ENCODE measurements at regions not wholly inside any gene's neighbourhood (a gene's known extent, or its start where the extent isn't known, plus 50 kb on each side); places are given as distances from the start of the nearest gene placed in this dataset.

GRCh38 chr11:90558328-90558865, 335.5 kb upstream of the CHORDC1 start:
- 100% methylated on average over 4 of the region's 4 CpGs for WGBS (ENCODE audit: insufficient coverage)
- Histone ChIP-seq H3K27ac (ENCODE audit: insufficient read depth in 1 of 2, low read depth in 1 of 2, low read length in 2 of 2, poor library complexity in 1 of 2, severe bottlenecking in 2 of 2) (no peak overlapping the region), H3K9me3 (ENCODE audit: control extremely low read depth in 1 of 5, control insufficient read depth in 4 of 5, insufficient read depth in 2 of 5, low read depth in 1 of 5, low read length in 4 of 5) (peaks cover 0 to 4% (median 1%) of the 10 kb centered on the region in 5 experiments), H3K4me1 (ENCODE audit: control extremely low read depth in 1 of 4, control insufficient read depth in 4 of 4, insufficient read depth in 4 of 4, low read length in 3 of 4) (no peaks in the 10 kb centered on the region), H3K27me3 (replicated peaks in 2 of 5; ENCODE audit: control insufficient read depth in 4 of 5, insufficient read depth in 5 of 5, low read length in 4 of 5) (no peaks in the 10 kb centered on the region), H3K4me3 (ENCODE audit: control insufficient read depth in 1 of 7, extremely low read depth in 1 of 7, insufficient read depth in 4 of 7, low read depth in 2 of 7, low read length in 6 of 7) (no peak overlapping the region), H3K36me3 (ENCODE audit: control insufficient read depth in 4 of 4, insufficient read depth in 4 of 4, low read length in 3 of 4) (no peaks in the 10 kb centered on the region)
- ChIA-PET POLR2A (no interaction called here), CTCF (no interaction called here)
- DNase-seq: no peak

GRCh38 chr11:90556606-90557005, 333.8 kb upstream of the CHORDC1 start:
- ChIA-PET CTCF (no interaction called here), POLR2A (no interaction called here)
- Histone ChIP-seq H3K27me3 (replicated peaks in 2 of 5; ENCODE audit: control insufficient read depth in 4 of 5, insufficient read depth in 5 of 5, low read length in 4 of 5) (no peaks in the 10 kb centered on the region), H3K27ac (ENCODE audit: insufficient read depth in 1 of 2, low read depth in 1 of 2, low read length in 2 of 2, poor library complexity in 1 of 2, severe bottlenecking in 2 of 2) (no peak overlapping the region), H3K4me1 (ENCODE audit: control extremely low read depth in 1 of 4, control insufficient read depth in 4 of 4, insufficient read depth in 4 of 4, low read length in 3 of 4) (no peaks in the 10 kb centered on the region), H3K9me3 (ENCODE audit: control extremely low read depth in 1 of 5, control insufficient read depth in 4 of 5, insufficient read depth in 2 of 5, low read depth in 1 of 5, low read length in 4 of 5) (peaks cover 0 to 4% (median 1%) of the 10 kb centered on the region in 5 experiments), H3K36me3 (ENCODE audit: control insufficient read depth in 4 of 4, insufficient read depth in 4 of 4, low read length in 3 of 4) (no peaks in the 10 kb centered on the region), H3K4me3 (ENCODE audit: control insufficient read depth in 1 of 7, extremely low read depth in 1 of 7, insufficient read depth in 4 of 7, low read depth in 2 of 7, low read length in 6 of 7) (no peak overlapping the region)
- DNase-seq: no peak
- WGBS (ENCODE audit: insufficient coverage): 91% methylated on average over 4 of the region's 4 CpGs

- H3K36me3 ChIP-seq (ENCODE audit: control insufficient read depth in 4 of 4, insufficient read depth in 4 of 4, low read length in 3 of 4): no peaks in the 10 kb centered on the region
- no peaks in the 10 kb centered on the region for H3K27me3 ChIP-seq (replicated peaks in 2 of 5; ENCODE audit: control insufficient read depth in 4 of 5, insufficient read depth in 5 of 5, low read length in 4 of 5)
- H3K4me1 ChIP-seq (ENCODE audit: control extremely low read depth in 1 of 4, control insufficient read depth in 4 of 4, insufficient read depth in 4 of 4, low read length in 3 of 4): no peaks in the 10 kb centered on the region
- H3K27ac ChIP-seq (ENCODE audit: insufficient read depth in 1 of 2, low read depth in 1 of 2, low read length in 2 of 2, poor library complexity in 1 of 2, severe bottlenecking in 2 of 2): no peak overlapping the region
- H3K4me3 ChIP-seq (ENCODE audit: control insufficient read depth in 1 of 7, extremely low read depth in 1 of 7, insufficient read depth in 4 of 7, low read depth in 2 of 7, low read length in 6 of 7): no peak overlapping the region
- DNase-seq: no peak
- ChIA-PET POLR2A (no interaction called here), CTCF (no interaction called here)
- no CpG with 5 or more reads among the region's 1 CpG for WGBS (ENCODE audit: insufficient coverage)
- peaks cover 0 to 4% (median 1%) of the 10 kb centered on the region in 5 experiments for H3K9me3 ChIP-seq (ENCODE audit: control extremely low read depth in 1 of 5, control insufficient read depth in 4 of 5, insufficient read depth in 2 of 5, low read depth in 1 of 5, low read length in 4 of 5)
Measured at GRCh38 chr11:90556026-90556425, 333.2 kb upstream of the CHORDC1 start.

GRCh38 chr11:90555477-90555876, 332.6 kb upstream of the CHORDC1 start:
- Histone ChIP-seq H3K36me3 (ENCODE audit: control insufficient read depth in 4 of 4, insufficient read depth in 4 of 4, low read length in 3 of 4) (no peaks in the 10 kb centered on the region), H3K27ac (ENCODE audit: insufficient read depth in 1 of 2, low read depth in 1 of 2, low read length in 2 of 2, poor library complexity in 1 of 2, severe bottlenecking in 2 of 2) (no peak overlapping the region), H3K4me1 (ENCODE audit: control extremely low read depth in 1 of 4, control insufficient read depth in 4 of 4, insufficient read depth in 4 of 4, low read length in 3 of 4) (no peaks in the 10 kb centered on the region), H3K4me3 (ENCODE audit: control insufficient read depth in 1 of 7, extremely low read depth in 1 of 7, insufficient read depth in 4 of 7, low read depth in 2 of 7, low read length in 6 of 7) (no peak overlapping the region), H3K9me3 (ENCODE audit: control extremely low read depth in 1 of 5, control insufficient read depth in 4 of 5, insufficient read depth in 2 of 5, low read depth in 1 of 5, low read length in 4 of 5) (peaks cover 0 to 4% (median 1%) of the 10 kb centered on the region in 5 experiments), H3K27me3 (replicated peaks in 2 of 5; ENCODE audit: control insufficient read depth in 4 of 5, insufficient read depth in 5 of 5, low read length in 4 of 5) (no peaks in the 10 kb centered on the region)
- DNase-seq: no peak
- CTCF ChIA-PET: no interaction called here
- POLR2A ChIA-PET: no interaction called here
- WGBS (ENCODE audit: insufficient coverage): no CpG with 5 or more reads among the region's 2 CpGs

- Histone ChIP-seq H3K4me1 (ENCODE audit: control extremely low read depth in 1 of 4, control insufficient read depth in 4 of 4, insufficient read depth in 4 of 4, low read length in 3 of 4) (no peaks in the 10 kb centered on the region), H3K36me3 (ENCODE audit: control insufficient read depth in 4 of 4, insufficient read depth in 4 of 4, low read length in 3 of 4) (no peaks in the 10 kb centered on the region), H3K27ac (ENCODE audit: insufficient read depth in 1 of 2, low read depth in 1 of 2, low read length in 2 of 2, poor library complexity in 1 of 2, severe bottlenecking in 2 of 2) (no peak overlapping the region), H3K4me3 (ENCODE audit: control insufficient read depth in 1 of 7, extremely low read depth in 1 of 7, insufficient read depth in 4 of 7, low read depth in 2 of 7, low read length in 6 of 7) (no peak overlapping the region), H3K9me3 (ENCODE audit: control extremely low read depth in 1 of 5, control insufficient read depth in 4 of 5, insufficient read depth in 2 of 5, low read depth in 1 of 5, low read length in 4 of 5) (no peaks in the 10 kb centered on the region), H3K27me3 (replicated peaks in 2 of 5; ENCODE audit: control insufficient read depth in 4 of 5, insufficient read depth in 5 of 5, low read length in 4 of 5) (no peaks in the 10 kb centered on the region)
- DNase-seq: no peak
- CTCF ChIA-PET: no interaction called here
- POLR2A ChIA-PET: no interaction called here
Measured at GRCh38 chr11:90542092-90542491, 319.2 kb upstream of the CHORDC1 start.

GRCh38 chr11:90536301-90536700, 313.5 kb upstream of the CHORDC1 start:
- ChIA-PET CTCF (no interaction called here), POLR2A (no interaction called here)
- DNase-seq: no peak
- Histone ChIP-seq H3K27ac (ENCODE audit: insufficient read depth in 1 of 2, low read depth in 1 of 2, low read length in 2 of 2, poor library complexity in 1 of 2, severe bottlenecking in 2 of 2) (no peak overlapping the region), H3K27me3 (replicated peaks in 2 of 5; ENCODE audit: control insufficient read depth in 4 of 5, insufficient read depth in 5 of 5, low read length in 4 of 5) (no peaks in the 10 kb centered on the region), H3K4me3 (ENCODE audit: control insufficient read depth in 1 of 7, extremely low read depth in 1 of 7, insufficient read depth in 4 of 7, low read depth in 2 of 7, low read length in 6 of 7) (no peak overlapping the region), H3K4me1 (ENCODE audit: control extremely low read depth in 1 of 4, control insufficient read depth in 4 of 4, insufficient read depth in 4 of 4, low read length in 3 of 4) (no peaks in the 10 kb centered on the region), H3K9me3 (ENCODE audit: control extremely low read depth in 1 of 5, control insufficient read depth in 4 of 5, insufficient read depth in 2 of 5, low read depth in 1 of 5, low read length in 4 of 5) (no peaks in the 10 kb centered on the region), H3K36me3 (ENCODE audit: control insufficient read depth in 4 of 4, insufficient read depth in 4 of 4, low read length in 3 of 4) (no peaks in the 10 kb centered on the region)
- no CpG with 5 or more reads among the region's 3 CpGs for WGBS (ENCODE audit: insufficient coverage)

- CTCF ChIA-PET: no interaction called here
Measured at GRCh38 chr11:90532125-90532524, 309.3 kb upstream of the CHORDC1 start.

More at GRCh38 chr11:90532125-90532524, 309.3 kb upstream of the CHORDC1 start:
- no peaks in the 10 kb centered on the region for H3K4me1 ChIP-seq (ENCODE audit: control extremely low read depth in 1 of 4, control insufficient read depth in 4 of 4, insufficient read depth in 4 of 4, low read length in 3 of 4)
- H3K36me3 ChIP-seq (ENCODE audit: control insufficient read depth in 4 of 4, insufficient read depth in 4 of 4, low read length in 3 of 4): no peaks in the 10 kb centered on the region
- H3K4me3 ChIP-seq (ENCODE audit: control insufficient read depth in 1 of 7, extremely low read depth in 1 of 7, insufficient read depth in 4 of 7, low read depth in 2 of 7, low read length in 6 of 7): no peak overlapping the region
- POLR2A ChIA-PET: no interaction called here
- H3K9me3 ChIP-seq (ENCODE audit: control extremely low read depth in 1 of 5, control insufficient read depth in 4 of 5, insufficient read depth in 2 of 5, low read depth in 1 of 5, low read length in 4 of 5): no peaks in the 10 kb centered on the region
- H3K27me3 ChIP-seq (replicated peaks in 2 of 5; ENCODE audit: control insufficient read depth in 4 of 5, insufficient read depth in 5 of 5, low read length in 4 of 5): no peaks in the 10 kb centered on the region
- DNase-seq: no peak
- no peak overlapping the region for H3K27ac ChIP-seq (ENCODE audit: insufficient read depth in 1 of 2, low read depth in 1 of 2, low read length in 2 of 2, poor library complexity in 1 of 2, severe bottlenecking in 2 of 2)
